ENCODE measurements at regions not wholly inside any gene's neighbourhood (a gene's known extent, or its start where the extent isn't known, plus 50 kb on each side); places are given as distances from the start of the nearest gene placed in this dataset.

DNA sequence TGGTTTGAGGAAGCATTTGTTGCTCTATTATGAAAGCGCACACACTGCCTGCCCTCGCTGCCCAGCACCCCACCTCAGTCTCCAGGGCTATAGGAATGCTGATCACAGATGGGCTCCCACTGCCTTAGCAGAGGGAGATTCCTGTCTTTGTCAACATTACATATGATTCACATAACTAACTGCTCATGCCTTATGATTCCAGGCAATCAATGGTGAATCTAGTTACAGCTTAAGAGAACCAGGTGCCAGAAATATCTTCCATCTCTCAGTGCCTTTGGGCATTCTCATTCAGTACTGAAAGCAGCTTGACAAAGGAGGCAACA, 458.9 kb upstream of the C9orf72 start:
- no peak overlapping the region for H3K9ac ChIP-seq
- H3K27ac Mint-ChIP-seq = peak overlapping the region; percentile 67
- peaks cover 40% of the 10 kb centered on the region for H3K4me1 Mint-ChIP-seq
- H3K9me3 ChIP-seq (ENCODE audit: low read depth) = no peaks in the 10 kb centered on the region
- H4K20me1 ChIP-seq (ENCODE audit: low read depth) = no peaks in the 10 kb centered on the region
- H2AFZ ChIP-seq (replicated peaks) = no peak overlapping the region
- DNase-seq (ENCODE audit: low spot score) = peak; percentile 23
- H3K36me3 ChIP-seq = no peaks in the 10 kb centered on the region
- peaks cover 34% of the 10 kb centered on the region for H3F3A ChIP-seq (ENCODE audit: low read depth)
- peak overlapping the region; percentile 42 for H3K27ac ChIP-seq
- peak overlapping the region; percentile 60 for H3K4me2 ChIP-seq
- H3K4me3 ChIP-seq = no peak overlapping the region
- peaks cover 53% of the 10 kb centered on the region for H3K4me1 ChIP-seq
- H3K79me2 ChIP-seq (ENCODE audit: low read depth) = no peaks in the 10 kb centered on the region
- no peaks in the 10 kb centered on the region for H3K36me3 Mint-ChIP-seq
- H3K9me3 Mint-ChIP-seq = no peaks in the 10 kb centered on the region
- peaks cover 7% of the 10 kb centered on the region for H3K27me3 Mint-ChIP-seq (ENCODE audit: insufficient read depth, low read depth)
- peak overlapping the region; percentile 41 for H3K4me3 Mint-ChIP-seq
- no peak for TF ChIP-seq EZH2phosphoT487 (IDR thresholded peaks at IDR 0.05)
- TF ChIP-seq EZH2 (IDR thresholded peaks at IDR 0.05) = no peak
- TF ChIP-seq CTCF (IDR thresholded peaks at IDR 0.05) = no peak
- H3K27me3 ChIP-seq = no peaks in the 10 kb centered on the region

- no peak for DNase-seq (ENCODE audit: low spot score)
- H3K27me3 Mint-ChIP-seq (ENCODE audit: insufficient read depth, low read depth) = peaks cover 5% of the 10 kb centered on the region
- Histone ChIP-seq H3K27me3 (no peaks in the 10 kb centered on the region), H4K20me1 (ENCODE audit: low read depth) (no peaks in the 10 kb centered on the region), H3K9me3 (ENCODE audit: low read depth) (no peaks in the 10 kb centered on the region), H2AFZ (replicated peaks) (no peak overlapping the region), H3K4me1 (peaks cover 55% of the 10 kb centered on the region), H3K9ac (no peak overlapping the region), H3K79me2 (ENCODE audit: low read depth) (no peaks in the 10 kb centered on the region), H3F3A (ENCODE audit: low read depth) (peaks cover 34% of the 10 kb centered on the region), H3K4me2 (peak overlapping the region; percentile 55), H3K36me3 (no peaks in the 10 kb centered on the region), H3K4me3 (no peak overlapping the region), H3K27ac (peak overlapping the region; percentile 87)
- TF ChIP-seq EZH2phosphoT487 (IDR thresholded peaks at IDR 0.05) (no peak), CTCF (IDR thresholded peaks at IDR 0.05) (no peak), EZH2 (IDR thresholded peaks at IDR 0.05) (no peak)
- H3K4me1 Mint-ChIP-seq = peaks cover 37% of the 10 kb centered on the region
- no peaks in the 10 kb centered on the region for H3K9me3 Mint-ChIP-seq
- H3K4me3 Mint-ChIP-seq = no peak overlapping the region
- no peaks in the 10 kb centered on the region for H3K36me3 Mint-ChIP-seq
- peak overlapping the region; percentile 89 for H3K27ac Mint-ChIP-seq
Measured at GRCh38 chr9:28034242-28034641, 461.0 kb upstream of the C9orf72 start.

- Histone ChIP-seq H3K9ac (no peak overlapping the region), H3K4me3 (no peak overlapping the region), H2AFZ (replicated peaks) (no peak overlapping the region), H3F3A (ENCODE audit: low read depth) (peaks cover 16% of the 10 kb centered on the region), H3K27me3 (no peaks in the 10 kb centered on the region), H3K9me3 (ENCODE audit: low read depth) (no peaks in the 10 kb centered on the region), H3K36me3 (no peaks in the 10 kb centered on the region), H3K4me1 (peaks cover 30% of the 10 kb centered on the region), H3K79me2 (ENCODE audit: low read depth) (no peaks in the 10 kb centered on the region), H4K20me1 (ENCODE audit: low read depth) (no peaks in the 10 kb centered on the region), H3K27ac (no peak overlapping the region), H3K4me2 (no peak overlapping the region)
- H3K4me1 Mint-ChIP-seq = peaks cover 22% of the 10 kb centered on the region
- H3K27ac Mint-ChIP-seq = no peak overlapping the region
- peaks cover 3% of the 10 kb centered on the region for H3K27me3 Mint-ChIP-seq (ENCODE audit: insufficient read depth, low read depth)
- no peak for TF ChIP-seq CTCF (IDR thresholded peaks at IDR 0.05)
- no peak for TF ChIP-seq EZH2 (IDR thresholded peaks at IDR 0.05)
- no peak for TF ChIP-seq EZH2phosphoT487 (IDR thresholded peaks at IDR 0.05)
- H3K4me3 Mint-ChIP-seq = no peak overlapping the region
- DNase-seq (ENCODE audit: low spot score) = no peak
- no peaks in the 10 kb centered on the region for H3K36me3 Mint-ChIP-seq
- H3K9me3 Mint-ChIP-seq = no peaks in the 10 kb centered on the region
Measured at GRCh38 chr9:28037968-28038367, 464.7 kb upstream of the C9orf72 start.

- Histone ChIP-seq H3K79me2 (ENCODE audit: low read depth) (no peaks in the 10 kb centered on the region), H3K4me1 (peaks cover 3% of the 10 kb centered on the region), H3K36me3 (no peaks in the 10 kb centered on the region), H4K20me1 (ENCODE audit: low read depth) (no peaks in the 10 kb centered on the region), H3F3A (ENCODE audit: low read depth) (no peaks in the 10 kb centered on the region), H3K27ac (no peak overlapping the region), H3K9ac (no peak overlapping the region), H3K27me3 (no peaks in the 10 kb centered on the region), H3K4me2 (no peak overlapping the region), H2AFZ (replicated peaks) (no peak overlapping the region), H3K4me3 (no peak overlapping the region), H3K9me3 (ENCODE audit: low read depth) (no peaks in the 10 kb centered on the region)
- TF ChIP-seq CTCF (IDR thresholded peaks at IDR 0.05) (no peak), EZH2phosphoT487 (IDR thresholded peaks at IDR 0.05) (no peak), EZH2 (IDR thresholded peaks at IDR 0.05) (no peak)
- DNase-seq (ENCODE audit: low spot score) = no peak
- Mint-ChIP-seq H3K4me3 (no peak overlapping the region), H3K9me3 (no peaks in the 10 kb centered on the region), H3K27ac (no peak overlapping the region), H3K36me3 (no peaks in the 10 kb centered on the region), H3K27me3 (ENCODE audit: insufficient read depth, low read depth) (peaks cover 2% of the 10 kb centered on the region), H3K4me1 (no peaks in the 10 kb centered on the region)
Measured at GRCh38 chr9:28045051-28045450, 471.8 kb upstream of the C9orf72 start.

Measured in neural progenitor cell (in vitro differentiated cells).